Sigmoid colon (tissue), 4 donors: ENCODE measurements at regions not wholly inside any gene's neighbourhood (a gene's known extent, or its start where the extent isn't known, plus 50 kb on each side); places are given as distances from the start of the nearest gene placed in this dataset.

Experiments
- CTCF ChIP-seq, 4 experiments: fragments of 450-650 bp in 3 of 4; fragments of 200-600 bp in 1 of 4; IDR thresholded peaks; one replicate each; pipeline ENCODE4 v1.5.1; 2016 to 2019; ENCODE audit warnings: antibody characterized with exemption in 4 of 4, mild to moderate bottlenecking in 3 of 4, moderate library complexity in 2 of 4
- EP300 ChIP-seq, 4 donors: sonication (generic); formaldehyde crosslinking; IDR thresholded peaks; one replicate each; pipeline ENCODE4 v1.6.1; 2017; ENCODE audit warnings: antibody characterized with exemption in 4 of 4
- POLR2AphosphoS5 ChIP-seq, 4 donors: sonication (generic); formaldehyde crosslinking; IDR thresholded peaks; one replicate each; pipeline ENCODE4 v1.6.1; 2017; ENCODE audit warnings: antibody characterized with exemption in 4 of 4

- no peak for TF ChIP-seq CTCF (IDR thresholded peaks at IDR 0.05)
- no peak for TF ChIP-seq POLR2AphosphoS5 (IDR thresholded peaks at IDR 0.05)
- no peak for TF ChIP-seq EP300 (IDR thresholded peaks at IDR 0.05)
Measured at GRCh38 chrX:46251755-46252154, 293.5 kb downstream of the ZNF674 start.
